ENCODE measurements at regions not wholly inside any gene's neighbourhood (a gene's known extent, or its start where the extent isn't known, plus 50 kb on each side); places are given as distances from the start of the nearest gene placed in this dataset.
"Not testable (repeated sequence)": the region's sequence is repeated elsewhere in the genome, so short reads cannot be mapped to it uniquely, and the experiment has no call there.

- DNase-seq, result no peak
These were observed 318.9 kb upstream of the IL12A start for GRCh38 chr3:159669766-159670165.

GRCh38 chr3:159672728-159673688 is 315.6 kb upstream of the IL12A start:
- no peak for DNase-seq

- DNase-seq, result no peak
These were observed 314.1 kb upstream of the IL12A start for GRCh38 chr3:159674583-159674982.

GRCh38 chr3:159675285-159675684 is 313.4 kb upstream of the IL12A start:
- no peak for DNase-seq

GRCh38 chr3:159679900-159680299 is 308.7 kb upstream of the IL12A start:
- DNase-seq, result no peak

GRCh38 chr3:159681717-159682116 is 306.9 kb upstream of the IL12A start:
- DNase-seq, result not testable (repeated sequence)

DNA sequence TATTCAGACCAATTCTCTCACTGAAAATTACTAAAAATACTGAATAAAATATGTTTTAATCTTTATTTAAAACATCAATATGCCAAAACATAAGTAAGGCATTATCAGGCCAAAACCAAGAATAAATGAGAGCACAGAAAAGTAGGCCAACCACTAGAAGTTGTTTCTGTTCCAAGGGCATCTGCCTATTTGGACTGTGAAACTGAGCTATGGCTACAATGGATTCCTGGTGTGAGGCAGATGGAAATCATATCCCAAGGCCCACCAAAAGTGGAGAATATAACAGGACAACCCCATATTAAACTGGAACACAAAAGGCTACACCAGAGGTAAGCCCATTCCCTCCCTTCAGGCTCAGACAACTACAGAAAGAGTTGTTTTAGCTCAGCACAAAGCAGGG is 302.8 kb upstream of the IL12A start:
- no peak for DNase-seq

DNA sequence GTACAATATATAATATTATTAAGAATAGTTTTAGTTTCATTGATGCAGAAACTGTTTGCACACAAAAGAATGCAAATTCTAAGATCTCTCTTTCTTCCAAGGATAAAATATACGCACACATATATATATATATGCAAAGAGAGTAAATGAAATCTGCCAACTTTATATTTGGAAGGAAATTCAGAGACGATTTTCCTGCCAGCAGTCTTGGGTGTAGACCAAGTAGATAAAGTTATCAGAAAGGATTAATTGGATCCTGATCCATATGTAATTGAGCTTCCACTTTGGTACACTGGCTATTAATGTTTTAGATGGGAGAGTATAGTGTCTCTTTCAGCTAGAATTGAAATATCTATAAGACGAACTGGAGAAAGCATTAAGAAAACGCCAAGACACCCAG is 295.4 kb upstream of the IL12A start:
- no peak for DNase-seq

DNA sequence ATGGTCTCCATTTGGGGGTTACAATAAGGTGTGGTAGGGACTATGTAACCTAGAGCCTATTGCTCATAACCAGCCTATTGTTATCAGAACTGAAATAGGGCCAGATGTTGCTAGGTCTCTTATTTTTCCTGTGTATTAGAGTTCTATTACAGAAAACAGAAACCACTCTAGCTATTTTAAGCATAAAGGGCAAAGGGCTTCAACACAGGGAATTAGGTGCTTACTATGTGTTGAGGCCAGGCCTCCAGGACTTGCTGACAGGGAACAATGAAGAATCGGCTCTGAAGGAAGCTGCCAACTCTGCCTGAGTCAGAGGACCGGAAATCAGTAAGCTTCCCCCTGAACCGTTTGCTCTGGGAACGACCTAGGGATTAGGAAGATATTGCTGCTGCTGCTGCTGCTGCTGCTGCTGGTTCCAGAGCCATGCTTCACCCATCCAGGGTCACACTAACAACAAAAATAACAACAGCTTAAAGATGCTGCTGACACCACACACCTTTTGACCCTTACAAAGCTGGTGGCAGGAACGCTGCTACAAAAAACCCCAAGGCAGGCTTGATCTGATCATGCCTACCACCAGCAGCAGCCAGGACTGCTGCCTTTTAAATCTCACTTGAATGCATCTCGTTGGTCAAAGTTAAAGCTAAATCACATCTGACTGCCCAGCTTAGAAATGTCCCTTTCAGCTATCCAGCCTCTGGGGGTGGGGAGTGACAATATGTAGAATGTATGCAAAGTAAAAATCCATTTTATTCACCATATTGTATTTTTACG is 276.9 kb upstream of the IL12A start:
- no peak for DNase-seq

DNA sequence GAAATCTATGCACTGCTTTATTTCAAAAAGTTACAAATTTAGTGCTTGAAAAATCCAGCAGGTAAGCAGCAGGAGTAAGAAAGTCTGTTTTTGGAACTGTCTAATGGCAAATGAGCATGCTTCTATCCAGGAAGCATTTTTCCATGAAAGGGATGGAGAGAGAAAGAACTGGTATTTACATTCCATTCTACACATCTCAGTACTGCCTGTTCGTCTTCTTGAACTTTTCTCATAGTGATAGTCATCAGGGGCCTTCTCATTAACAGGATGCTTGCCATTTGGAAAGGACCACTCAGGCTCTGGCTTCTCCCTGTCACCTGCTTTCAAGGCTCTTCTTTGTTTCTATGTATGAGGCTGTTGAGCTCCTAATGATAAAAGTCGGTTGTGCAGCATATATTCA is 267.3 kb upstream of the IL12A start:
- DNase-seq, result no peak

GRCh38 chr3:159723295-159723694 is 265.3 kb upstream of the IL12A start:
- no peak for DNase-seq

DNA sequence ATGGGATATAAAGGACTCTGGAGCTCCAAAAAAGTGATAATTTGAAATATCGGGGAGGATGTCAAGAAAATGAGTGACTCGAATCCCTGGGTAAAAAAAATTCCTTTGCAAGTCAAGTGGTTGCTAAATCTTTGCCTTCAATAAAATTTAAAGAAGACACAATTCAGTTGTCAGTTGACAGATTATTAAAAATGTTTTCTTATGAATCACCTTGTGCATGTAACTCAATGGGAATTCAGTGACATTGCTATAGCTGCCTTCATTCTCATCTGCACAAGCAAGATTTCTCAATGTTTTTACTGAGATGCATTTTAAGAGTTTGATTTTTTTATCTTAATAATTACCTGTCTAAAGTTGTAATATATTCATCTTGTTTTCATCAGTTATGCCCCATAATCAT is 264.0 kb upstream of the IL12A start:
- no peak for DNase-seq

- no peak for DNase-seq
These were observed 262.2 kb upstream of the IL12A start for GRCh38 chr3:159726231-159726964.

DNA sequence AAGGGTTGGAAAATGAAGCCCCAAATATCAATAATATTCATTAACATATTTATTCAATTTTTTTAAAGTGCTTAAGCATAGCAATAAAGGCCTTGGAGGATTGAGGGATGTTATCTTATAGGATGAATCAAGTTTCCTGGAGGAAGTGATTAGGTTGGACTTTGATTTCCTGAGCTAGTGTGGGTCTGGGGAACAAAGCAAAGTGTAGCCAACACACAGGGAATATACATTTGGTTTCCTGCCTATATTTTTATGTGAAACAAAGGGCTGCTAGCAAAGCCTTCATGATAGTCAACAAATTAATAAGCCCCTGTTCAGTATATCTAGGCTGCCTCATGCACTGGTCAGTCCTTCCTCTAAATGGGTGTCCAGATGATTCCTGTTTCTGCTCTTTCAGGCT is 261.1 kb upstream of the IL12A start:
- DNase-seq, result no peak

DNA sequence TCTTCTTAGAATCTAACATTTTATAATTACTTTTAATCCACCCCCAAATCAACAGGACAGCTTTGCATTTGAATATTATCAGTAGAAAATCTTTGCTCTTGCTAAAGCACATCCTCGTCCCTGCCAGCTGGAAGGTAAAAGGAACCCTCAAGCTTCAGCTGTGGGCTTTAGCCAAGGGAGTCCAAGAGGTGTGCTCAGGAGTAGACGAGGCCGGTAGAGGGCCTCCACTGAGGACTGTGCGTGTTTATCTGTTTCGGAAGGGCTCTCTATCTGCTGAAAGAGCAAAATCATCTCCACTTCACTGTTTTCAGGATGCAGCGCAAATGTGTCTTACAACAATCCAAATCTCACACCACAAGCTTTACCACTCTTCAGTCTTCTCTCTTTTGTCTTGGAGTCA is 257.4 kb upstream of the IL12A start:
- DNase-seq, result no peak

DNA sequence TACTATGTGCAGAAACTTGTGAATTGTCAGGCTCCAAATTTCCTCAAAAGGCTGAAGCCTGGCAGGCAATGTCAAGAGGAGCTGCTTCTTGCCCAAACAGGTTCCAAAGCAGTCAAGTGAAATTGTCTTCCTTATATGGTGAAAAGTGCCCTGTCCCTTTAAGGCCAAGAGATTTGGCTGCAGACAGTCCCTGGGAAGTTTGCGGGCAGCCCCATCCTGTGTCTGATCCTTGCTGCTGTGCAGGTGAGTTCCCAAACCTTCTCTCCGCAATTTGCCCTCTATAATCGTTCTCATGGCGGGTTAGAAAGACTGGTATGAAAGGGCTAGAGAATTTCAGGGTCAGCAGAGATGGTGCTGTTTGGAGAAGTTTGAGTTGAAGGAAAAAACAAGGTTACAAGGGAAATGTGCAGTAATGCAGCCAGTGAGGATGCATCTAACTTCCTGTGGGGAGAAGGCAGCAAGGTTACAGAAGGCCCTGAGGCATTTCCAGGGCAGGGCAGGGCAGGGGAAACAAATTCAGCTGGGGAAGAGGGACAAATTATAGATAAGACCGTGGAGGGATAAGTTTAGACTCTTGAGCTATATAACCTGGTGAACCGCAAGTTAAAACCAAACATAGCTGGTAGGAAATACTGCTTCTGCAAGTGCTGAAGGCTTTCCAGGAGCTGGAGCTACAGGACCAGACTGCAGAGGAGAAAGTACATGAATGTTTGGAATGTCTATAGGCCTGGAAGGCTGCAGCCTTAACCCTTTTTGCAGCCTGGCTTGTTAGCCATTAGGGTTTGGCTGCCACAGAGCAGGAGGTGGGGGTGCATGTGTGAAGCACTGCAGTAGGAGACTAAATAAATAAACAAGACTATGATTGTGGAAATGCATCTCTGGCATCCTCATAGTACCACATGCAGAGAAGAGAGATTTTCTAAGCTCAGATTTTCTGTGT is 256.2 kb upstream of the IL12A start:
- no peak for DNase-seq

GRCh38 chr3:159733194-159733860 is 255.3 kb upstream of the IL12A start:
- no peak for DNase-seq

GRCh38 chr3:159734681-159735080 is 254.0 kb upstream of the IL12A start:
- no peak for DNase-seq

DNA sequence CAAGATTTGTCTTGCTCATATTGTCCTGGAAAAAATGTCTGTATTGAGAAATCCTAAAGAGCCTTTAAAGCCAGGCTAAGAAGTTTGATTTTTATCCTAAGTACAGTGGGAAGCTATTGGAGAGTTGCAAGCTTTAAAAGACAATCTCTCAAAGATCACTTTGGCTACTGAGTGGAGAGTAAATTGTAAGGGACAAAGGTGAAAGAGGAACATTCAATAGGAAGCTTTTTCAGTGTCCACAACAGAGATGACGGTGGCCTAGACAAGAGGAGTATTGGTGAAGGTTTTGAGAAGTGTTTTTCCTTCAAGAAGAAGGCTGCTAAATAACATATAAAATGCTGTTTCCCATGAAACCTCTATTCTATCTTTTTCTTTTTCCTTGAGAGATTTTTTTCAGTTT is 249.5 kb upstream of the IL12A start:
- no peak for DNase-seq

DNA sequence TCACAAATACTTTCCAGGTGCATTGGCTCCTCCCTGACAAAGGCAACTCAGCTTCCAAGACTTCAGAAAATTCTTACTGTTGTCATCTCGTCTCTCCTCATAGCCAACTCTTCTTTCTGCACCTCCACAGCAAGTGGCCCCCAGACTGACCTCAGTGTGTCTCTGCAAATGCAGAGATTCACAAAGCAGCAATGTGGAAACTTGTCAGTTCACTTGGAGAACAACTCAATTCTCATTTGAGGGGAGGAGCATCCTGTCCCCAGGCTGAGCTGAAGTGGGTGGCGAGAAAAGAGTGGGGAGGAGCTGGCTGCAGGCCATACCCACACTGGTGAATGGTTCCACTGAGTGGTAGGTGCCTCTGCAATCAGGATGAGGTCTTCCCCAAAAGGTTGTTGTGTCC is 248.7 kb upstream of the IL12A start:
- no peak for DNase-seq

- DNase-seq, result no peak
These were observed 247.4 kb upstream of the IL12A start for GRCh38 chr3:159741281-159741680.

- DNase-seq, result no peak
These were observed 240.2 kb upstream of the IL12A start for GRCh38 chr3:159748425-159748824.

Data from CD4-positive, alpha-beta T cell treated with Interleukin-10 for 1 hour (primary cell).